NCI-H1417 (cell line): ENCODE measurements at regions not wholly inside any gene's neighbourhood (a gene's known extent, or its start where the extent isn't known, plus 50 kb on each side); places are given as distances from the start of the nearest gene placed in this dataset.
A peak's percentile ranks its signal among the peaks of the same experiment; 100 is the strongest.

Source experiments
- DNase-seq, 3 experiments: peaks; one replicate each; lab custom pipeline; 2025; lab: John Stamatoyannopoulos, UW

- DNase-seq = no peak
These were observed 813.6 kb upstream of the ALCAM start for GRCh38 chr3:104553121-104553520.

- DNase-seq = no peak
These were observed 812.3 kb upstream of the ALCAM start for GRCh38 chr3:104554425-104554824.

- peak; percentile 6 to 87 (median 64) for DNase-seq
These were observed 811.0 kb upstream of the ALCAM start for GRCh38 chr3:104555728-104556127.

GRCh38 chr3:104556372-104557078 lies 810.2 kb upstream of the ALCAM start:
- no peak for DNase-seq

GRCh38 chr3:104561324-104561723 lies 805.4 kb upstream of the ALCAM start:
- no peak for DNase-seq

- peak; percentile 25 to 68 (median 46) for DNase-seq
These were observed 802.6 kb upstream of the ALCAM start for GRCh38 chr3:104564045-104564643.

- DNase-seq = no peak
These were observed 800.7 kb upstream of the ALCAM start for GRCh38 chr3:104566054-104566453.

GRCh38 chr3:104575634-104576033 lies 791.1 kb upstream of the ALCAM start:
- no peak for DNase-seq

GRCh38 chr3:104578558-104578957 lies 788.2 kb upstream of the ALCAM start:
- DNase-seq = peak in 1 of 3 experiments; percentile 2

GRCh38 chr3:104582092-104582491 lies 784.6 kb upstream of the ALCAM start:
- DNase-seq = no peak

GRCh38 chr3:104584682-104585081 lies 782.0 kb upstream of the ALCAM start:
- no peak for DNase-seq

- DNase-seq = no peak
These were observed 780.4 kb upstream of the ALCAM start for GRCh38 chr3:104586344-104586743.

- DNase-seq = no peak
These were observed 778.3 kb upstream of the ALCAM start for GRCh38 chr3:104588442-104588841.

GRCh38 chr3:104591776-104592175 lies 774.9 kb upstream of the ALCAM start:
- DNase-seq = no peak

GRCh38 chr3:104594491-104594890 lies 772.2 kb upstream of the ALCAM start:
- no peak for DNase-seq

GRCh38 chr3:104596054-104596453 lies 770.7 kb upstream of the ALCAM start:
- no peak for DNase-seq

- peak; percentile 48 to 77 (median 62) for DNase-seq
These were observed 770.2 kb upstream of the ALCAM start for GRCh38 chr3:104596551-104596950.

GRCh38 chr3:104598848-104599511 lies 767.7 kb upstream of the ALCAM start:
- peak in 2 of 3 experiments; percentile 61 to 73 for DNase-seq

GRCh38 chr3:104604326-104605010 lies 762.2 kb upstream of the ALCAM start:
- peak in 1 of 3 experiments; percentile 38 for DNase-seq

- DNase-seq = no peak
These were observed 759.9 kb upstream of the ALCAM start for GRCh38 chr3:104606812-104607211.

GRCh38 chr3:104610730-104611652 lies 755.7 kb upstream of the ALCAM start:
- DNase-seq = no peak
